Hepatocyte (in vitro differentiated cells): ENCODE measurements at regions not wholly inside any gene's neighbourhood (a gene's known extent, or its start where the extent isn't known, plus 50 kb on each side); places are given as distances from the start of the nearest gene placed in this dataset.

Experiments used
- EZH2phosphoT487 ChIP-seq: fragments of 200-600 bp; sonication (generic); IDR thresholded peaks from one replicate; pipeline ENCODE4 v1.6.1; 2018; ENCODE audit warnings: antibody characterized with exemption, mild to moderate bottlenecking, low read depth, moderate library complexity; ENCODE audit not compliant: unreplicated experiment, severe bottlenecking
- TF ChIP-seq, protein P1 (sequence below): fragments of 200-600 bp; sonication (generic); IDR thresholded peaks from 2 replicates; pipeline ENCODE4 v1.5.1; 2016; ENCODE audit warnings: antibody characterized with exemption, mild to moderate bottlenecking; ENCODE audit not compliant: poor library complexity

DNA sequence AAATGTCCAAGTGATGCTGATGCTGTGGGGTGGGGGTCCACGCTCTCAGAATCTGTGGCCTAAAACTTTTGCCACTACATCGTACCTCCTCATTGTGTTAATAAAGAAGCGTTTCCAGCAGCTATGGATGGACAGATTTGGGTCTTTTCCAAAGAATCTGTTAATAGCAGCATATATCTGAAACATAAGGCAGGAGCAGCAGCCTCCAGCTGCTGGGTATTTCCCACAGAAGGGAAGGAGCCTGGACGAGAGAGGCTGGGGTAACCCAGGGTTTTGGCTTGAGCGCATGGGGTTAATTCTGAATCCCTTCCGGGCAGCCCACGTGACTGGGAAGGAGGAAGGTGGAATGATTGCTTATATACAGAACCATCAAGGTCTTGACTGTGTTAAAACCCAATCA is 332.4 kb downstream of the BCOR start:
- TF ChIP-seq, protein P1, sequence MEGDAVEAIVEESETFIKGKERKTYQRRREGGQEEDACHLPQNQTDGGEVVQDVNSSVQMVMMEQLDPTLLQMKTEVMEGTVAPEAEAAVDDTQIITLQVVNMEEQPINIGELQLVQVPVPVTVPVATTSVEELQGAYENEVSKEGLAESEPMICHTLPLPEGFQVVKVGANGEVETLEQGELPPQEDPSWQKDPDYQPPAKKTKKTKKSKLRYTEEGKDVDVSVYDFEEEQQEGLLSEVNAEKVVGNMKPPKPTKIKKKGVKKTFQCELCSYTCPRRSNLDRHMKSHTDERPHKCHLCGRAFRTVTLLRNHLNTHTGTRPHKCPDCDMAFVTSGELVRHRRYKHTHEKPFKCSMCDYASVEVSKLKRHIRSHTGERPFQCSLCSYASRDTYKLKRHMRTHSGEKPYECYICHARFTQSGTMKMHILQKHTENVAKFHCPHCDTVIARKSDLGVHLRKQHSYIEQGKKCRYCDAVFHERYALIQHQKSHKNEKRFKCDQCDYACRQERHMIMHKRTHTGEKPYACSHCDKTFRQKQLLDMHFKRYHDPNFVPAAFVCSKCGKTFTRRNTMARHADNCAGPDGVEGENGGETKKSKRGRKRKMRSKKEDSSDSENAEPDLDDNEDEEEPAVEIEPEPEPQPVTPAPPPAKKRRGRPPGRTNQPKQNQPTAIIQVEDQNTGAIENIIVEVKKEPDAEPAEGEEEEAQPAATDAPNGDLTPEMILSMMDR = no peak
- TF ChIP-seq EZH2phosphoT487 = no peak
